KOPT-K1 (cell line): ENCODE measurements at regions not wholly inside any gene's neighbourhood (a gene's known extent, or its start where the extent isn't known, plus 50 kb on each side); places are given as distances from the start of the nearest gene placed in this dataset.
"Not testable (repeated sequence)": the region's sequence is repeated elsewhere in the genome, so short reads cannot be mapped to it uniquely, and the experiment has no call there.

Experiments used
- H3K27ac ChIP-seq: fragments of 200-600 bp; sonication (generic); 2 replicates; pipeline ENCODE4 v1.5.1; 2016; ENCODE audit warnings: antibody characterized with exemption, mild to moderate bottlenecking, low read depth, low read length; ENCODE audit not compliant: poor library complexity, severe bottlenecking
- H3K36me3 ChIP-seq: fragments of 200-600 bp; sonication (generic); 2 replicates; pipeline ENCODE4 v1.5.1; 2017; ENCODE audit warnings: antibody characterized with exemption, mild to moderate bottlenecking, low read length, moderate library complexity; ENCODE audit not compliant: insufficient read depth
- H3K9me3 ChIP-seq: fragments of 200-600 bp; sonication (generic); 2 replicates; pipeline ENCODE4 v1.5.1; 2017; ENCODE audit warnings: antibody characterized with exemption, low read length, mild to moderate bottlenecking; ENCODE audit not compliant: insufficient read depth, poor library complexity, severe bottlenecking

GRCh38 chr15:69926006-69926405 is 171.7 kb downstream of the TLE3 start:
- Histone ChIP-seq H3K27ac (no peak overlapping the region), H3K9me3 (peaks cover 23% of the 10 kb centered on the region), H3K36me3 (no peaks in the 10 kb centered on the region)

- Histone ChIP-seq H3K27ac (no peak overlapping the region), H3K9me3 (peaks cover 23% of the 10 kb centered on the region)
These were observed 171.0 kb downstream of the TLE3 start for GRCh38 chr15:69926721-69927120.

GRCh38 chr15:69928890-69929289 is 168.8 kb downstream of the TLE3 start:
- not testable (repeated sequence) for H3K36me3 ChIP-seq, H3K27ac ChIP-seq
- peaks cover 23% of the 10 kb centered on the region for H3K9me3 ChIP-seq

More at GRCh38 chr15:69926721-69927120, 171.0 kb downstream of the TLE3 start:
- no peaks in the 10 kb centered on the region for H3K36me3 ChIP-seq

- H3K36me3 ChIP-seq = no peaks in the 10 kb centered on the region
- peaks cover 12% of the 10 kb centered on the region for H3K9me3 ChIP-seq
- H3K27ac ChIP-seq = no peak overlapping the region
These were observed 167.6 kb downstream of the TLE3 start for GRCh38 chr15:69929905-69930630.

- H3K9me3 ChIP-seq = peaks cover 6% of the 10 kb centered on the region
- no peaks in the 10 kb centered on the region for H3K36me3 ChIP-seq
- H3K27ac ChIP-seq = no peak overlapping the region
These were observed 167.0 kb downstream of the TLE3 start for GRCh38 chr15:69930754-69931153.

GRCh38 chr15:69931156-69931555 is 166.6 kb downstream of the TLE3 start:
- Histone ChIP-seq H3K27ac (no peak overlapping the region), H3K36me3 (no peaks in the 10 kb centered on the region), H3K9me3 (peaks cover 2% of the 10 kb centered on the region)

- Histone ChIP-seq H3K9me3 (no peaks in the 10 kb centered on the region), H3K27ac (no peak overlapping the region), H3K36me3 (no peaks in the 10 kb centered on the region)
These were observed 163.1 kb downstream of the TLE3 start for GRCh38 chr15:69934607-69935006.

DNA sequence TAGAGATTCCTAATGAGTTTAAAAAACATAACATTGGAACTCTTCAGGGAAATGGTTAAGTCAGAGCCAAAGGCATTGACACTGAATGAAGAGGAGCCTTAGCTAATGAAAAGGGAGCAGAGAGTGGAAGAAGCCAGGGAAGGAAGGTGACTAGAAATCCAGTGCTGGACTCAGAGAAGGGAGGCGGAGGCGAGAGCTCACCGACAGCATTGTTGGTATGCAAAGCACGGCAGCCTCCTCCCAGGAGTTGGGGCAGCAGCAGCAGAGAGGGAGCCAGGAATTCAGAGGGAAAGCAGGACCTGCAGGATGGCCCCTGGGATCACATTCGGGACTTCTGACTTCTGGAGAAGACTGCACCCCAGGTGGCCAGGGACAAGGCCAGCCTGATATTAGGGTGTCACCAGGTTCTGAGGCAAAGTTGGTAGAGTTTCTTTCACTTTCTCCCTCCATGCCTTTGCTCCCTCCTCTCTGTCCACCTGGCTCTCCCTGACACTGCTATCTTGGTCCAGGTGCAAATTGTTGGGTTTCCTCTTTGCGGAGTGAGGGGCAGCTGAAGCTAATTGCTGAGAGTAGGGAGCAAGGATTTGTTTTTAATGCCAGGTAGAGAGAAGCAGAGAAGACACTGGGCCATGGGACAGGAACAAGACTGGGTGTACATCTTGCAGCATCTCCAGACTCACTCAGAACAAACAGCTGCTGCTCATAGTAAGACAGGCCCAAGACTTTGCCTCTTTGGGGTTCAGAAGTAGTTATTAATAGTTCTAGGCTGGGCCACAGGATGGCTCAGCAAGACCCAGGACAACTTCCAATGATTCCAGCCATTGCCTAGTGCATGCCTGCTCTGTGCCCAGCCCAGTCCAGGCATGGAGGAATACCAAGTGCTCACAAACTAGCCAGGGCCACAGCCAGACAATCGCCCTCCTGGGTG is 157.9 kb downstream of the TLE3 start:
- no peaks in the 10 kb centered on the region for H3K36me3 ChIP-seq
- no peak overlapping the region for H3K27ac ChIP-seq
- no peaks in the 10 kb centered on the region for H3K9me3 ChIP-seq

DNA sequence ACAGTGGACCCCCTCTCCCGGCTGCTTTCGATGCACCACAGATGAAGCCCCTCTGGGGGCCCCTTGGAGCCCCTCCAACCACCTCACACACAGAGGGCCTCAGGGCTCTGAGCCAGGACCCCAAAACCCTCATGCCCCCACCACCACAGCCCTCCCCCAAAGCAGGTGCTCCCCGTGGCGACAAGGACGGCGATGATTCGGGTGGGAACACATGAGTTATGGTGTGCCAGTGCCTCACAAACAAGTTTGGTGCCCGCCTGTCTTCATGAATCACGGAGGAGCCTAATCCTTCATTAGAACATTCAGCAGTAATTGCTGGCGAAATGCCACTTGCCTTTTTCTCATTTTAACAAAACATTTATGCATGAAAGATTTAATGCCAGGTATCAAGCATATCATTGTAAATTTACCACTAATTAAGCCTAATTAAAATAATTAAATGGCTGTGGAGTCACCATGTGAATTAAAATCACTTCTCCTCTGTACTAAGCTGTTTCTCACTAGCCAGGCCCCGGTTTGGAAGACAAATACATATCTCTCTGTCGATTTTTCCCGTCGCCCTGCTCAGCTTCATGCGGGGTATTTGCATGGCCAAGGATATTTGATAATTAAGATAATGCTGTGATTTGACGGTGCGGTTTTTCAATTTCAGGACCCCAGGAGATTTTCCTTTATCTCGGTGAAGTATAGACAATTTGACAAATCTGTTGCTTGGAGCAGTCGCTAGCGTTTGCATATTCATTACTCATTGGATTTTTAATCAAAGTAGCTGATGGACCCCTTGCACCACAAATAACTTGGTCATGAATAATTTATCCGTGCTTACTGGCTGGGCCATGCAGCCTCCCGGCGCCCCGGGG is 157.0 kb downstream of the TLE3 start:
- H3K36me3 ChIP-seq = no peaks in the 10 kb centered on the region
- H3K9me3 ChIP-seq = no peaks in the 10 kb centered on the region
- no peak overlapping the region for H3K27ac ChIP-seq

- Histone ChIP-seq H3K9me3 (no peaks in the 10 kb centered on the region), H3K36me3 (no peaks in the 10 kb centered on the region), H3K27ac (no peak overlapping the region)
These were observed 156.5 kb downstream of the TLE3 start for GRCh38 chr15:69941301-69941605.

DNA sequence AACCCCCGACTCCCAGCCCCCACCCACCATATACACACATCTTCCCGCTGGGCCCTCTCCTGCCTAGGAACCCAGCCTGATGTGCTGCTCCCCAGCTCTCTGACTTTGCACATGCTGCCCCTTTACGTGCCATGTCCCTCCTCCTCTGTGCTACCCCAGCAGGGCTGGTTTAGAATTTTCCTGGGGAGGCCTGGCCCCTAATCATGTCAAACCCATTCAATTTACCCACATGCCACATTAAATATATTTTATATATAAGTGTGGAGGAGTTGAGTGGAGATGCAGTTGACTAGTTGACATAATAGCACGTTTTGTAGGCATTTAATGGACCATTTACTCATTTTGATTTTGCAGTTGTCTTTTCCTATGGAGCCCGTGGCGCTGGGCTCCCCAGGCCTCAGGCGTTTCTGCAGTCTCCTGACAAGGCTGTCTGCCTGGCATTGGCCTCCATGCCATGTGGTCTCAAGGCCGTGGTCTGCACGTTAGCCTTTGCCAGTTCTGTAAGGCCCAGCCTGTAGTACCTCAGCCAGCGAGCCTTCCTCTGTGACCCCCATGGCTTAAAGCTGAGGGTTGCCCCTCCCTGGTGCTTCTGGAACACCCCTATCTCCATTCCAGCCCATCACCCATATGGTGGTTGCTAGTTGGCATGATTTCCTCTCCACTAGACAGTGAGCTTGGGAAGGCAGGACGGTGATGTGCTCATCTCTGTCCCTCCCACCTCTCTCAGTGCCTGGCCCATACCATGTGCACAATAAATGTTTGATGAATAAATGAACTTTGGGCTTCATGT is 155.8 kb downstream of the TLE3 start:
- no peak overlapping the region for H3K27ac ChIP-seq
- no peaks in the 10 kb centered on the region for H3K36me3 ChIP-seq
- H3K9me3 ChIP-seq = no peaks in the 10 kb centered on the region

GRCh38 chr15:69943637-69944036 is 154.1 kb downstream of the TLE3 start:
- H3K9me3 ChIP-seq = no peaks in the 10 kb centered on the region
- no peak overlapping the region for H3K27ac ChIP-seq
- no peaks in the 10 kb centered on the region for H3K36me3 ChIP-seq

DNA sequence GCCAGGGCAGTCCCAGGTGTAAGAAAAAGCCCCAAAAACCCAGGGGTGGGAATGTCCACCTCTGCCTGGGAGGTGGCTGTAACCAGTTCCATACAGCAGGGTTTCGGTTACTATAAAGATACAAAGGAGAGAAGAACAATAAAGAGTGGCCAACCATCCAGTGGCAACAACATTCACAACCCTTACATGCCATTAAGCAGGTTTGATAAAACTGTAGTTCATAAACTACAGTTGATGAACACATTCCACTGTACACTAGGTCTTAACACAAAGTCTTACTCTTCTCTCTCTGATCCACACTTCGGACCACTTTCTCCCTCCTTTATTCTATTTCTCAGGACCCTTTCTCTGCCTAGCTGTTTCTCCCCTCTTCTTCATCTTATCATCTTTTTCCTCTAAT is 152.0 kb downstream of the TLE3 start:
- Histone ChIP-seq H3K9me3 (no peaks in the 10 kb centered on the region), H3K36me3 (no peaks in the 10 kb centered on the region), H3K27ac (no peak overlapping the region)

DNA sequence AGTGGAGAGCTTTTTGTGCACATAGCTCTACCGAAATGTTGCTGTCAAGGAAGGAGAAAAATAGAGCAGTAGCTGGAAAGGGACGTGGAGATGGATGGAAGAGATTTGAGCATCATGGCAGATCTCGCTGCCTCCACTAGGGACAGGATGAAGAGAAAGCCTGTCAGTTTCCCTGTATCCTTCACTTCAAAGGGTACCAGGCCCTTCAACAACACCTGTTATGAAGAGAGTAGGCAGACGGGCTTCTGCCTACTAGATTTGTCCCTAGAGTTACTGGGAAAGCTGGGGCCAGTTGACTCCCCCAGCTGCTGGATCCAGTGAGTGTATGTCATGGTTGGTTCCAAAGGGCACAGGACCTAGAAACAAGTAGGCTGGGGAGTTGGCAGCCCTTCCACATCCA is 150.8 kb downstream of the TLE3 start:
- H3K27ac ChIP-seq = no peak overlapping the region
- H3K9me3 ChIP-seq = no peaks in the 10 kb centered on the region
- no peaks in the 10 kb centered on the region for H3K36me3 ChIP-seq
